Bronchial epithelial cell (primary cell): ENCODE measurements at regions not wholly inside any gene's neighbourhood (a gene's known extent, or its start where the extent isn't known, plus 50 kb on each side); places are given as distances from the start of the nearest gene placed in this dataset.

Experiments
- DNase-seq: peaks from one replicate; pipeline ENCODE4 v3.0.0-alpha.2; 2010; ENCODE audit warnings: low read depth
- FAIRE-seq: peaks from 2 replicates; lab custom pipeline; 2011; peaks lifted over from hg19 to GRCh38; lab: Jason Lieb, UNC
- H3K27me3 ChIP-seq: 2 replicates; pipeline ENCODE4 v1.5.1; 2011; ENCODE audit warnings: low read length; ENCODE audit not compliant: control insufficient read depth, insufficient read depth
- H3K36me3 ChIP-seq: 2 replicates; pipeline ENCODE4 v1.5.1; 2011; ENCODE audit warnings: low read length; ENCODE audit not compliant: control insufficient read depth, insufficient read depth
- H3K4me3 ChIP-seq: 2 replicates; pipeline ENCODE4 v1.5.1; 2011; ENCODE audit warnings: mild to moderate bottlenecking, low read depth, low read length, control low read depth
- CTCF ChIP-seq: IDR thresholded peaks from 2 replicates; pipeline ENCODE4 v1.5.1; 2011; ENCODE audit warnings: mild to moderate bottlenecking, moderate library complexity, low read length, control low read depth, inconsistent platforms; ENCODE audit not compliant: insufficient read depth, severe bottlenecking

GRCh38 chr11:95593111-95593510 is 196.5 kb downstream of the FAM76B start:
- FAIRE-seq = no peak
- Histone ChIP-seq H3K27me3 (no peaks in the 10 kb centered on the region), H3K36me3 (no peaks in the 10 kb centered on the region), H3K4me3 (no peak overlapping the region)
- no peak for TF ChIP-seq CTCF
- DNase-seq = peak; percentile 58

- H3K4me3 ChIP-seq = no peak overlapping the region
- FAIRE-seq (peak; percentile 28), DNase-seq (no peak)
- no peaks in the 10 kb centered on the region for H3K27me3 ChIP-seq
- TF ChIP-seq CTCF = no peak
- H3K36me3 ChIP-seq = no peaks in the 10 kb centered on the region
Observed at GRCh38 chr11:95592471-95592870, 197.1 kb downstream of the FAM76B start.

- no peak for TF ChIP-seq CTCF
- Histone ChIP-seq H3K27me3 (no peaks in the 10 kb centered on the region), H3K4me3 (no peak overlapping the region), H3K36me3 (no peaks in the 10 kb centered on the region)
- FAIRE-seq (peak; percentile 43), DNase-seq (no peak)
Observed at GRCh38 chr11:95589893-95590612, 199.5 kb downstream of the FAM76B start.

GRCh38 chr11:95588821-95589220 is 200.8 kb downstream of the FAM76B start:
- DNase-seq (no peak), FAIRE-seq (no peak)
- TF ChIP-seq CTCF = no peak
- Histone ChIP-seq H3K36me3 (no peaks in the 10 kb centered on the region), H3K4me3 (no peak overlapping the region), H3K27me3 (no peaks in the 10 kb centered on the region)

- no peaks in the 10 kb centered on the region for H3K27me3 ChIP-seq
- no peak for FAIRE-seq
- no peaks in the 10 kb centered on the region for H3K36me3 ChIP-seq
Observed at GRCh38 chr11:95586661-95587060, 202.9 kb downstream of the FAM76B start.

More at GRCh38 chr11:95586661-95587060, 202.9 kb downstream of the FAM76B start:
- no peak for TF ChIP-seq CTCF
- DNase-seq = no peak
- no peak overlapping the region for H3K4me3 ChIP-seq
